ENCODE measurements at regions not wholly inside any gene's neighbourhood (a gene's known extent, or its start where the extent isn't known, plus 50 kb on each side); places are given as distances from the start of the nearest gene placed in this dataset.

DNA sequence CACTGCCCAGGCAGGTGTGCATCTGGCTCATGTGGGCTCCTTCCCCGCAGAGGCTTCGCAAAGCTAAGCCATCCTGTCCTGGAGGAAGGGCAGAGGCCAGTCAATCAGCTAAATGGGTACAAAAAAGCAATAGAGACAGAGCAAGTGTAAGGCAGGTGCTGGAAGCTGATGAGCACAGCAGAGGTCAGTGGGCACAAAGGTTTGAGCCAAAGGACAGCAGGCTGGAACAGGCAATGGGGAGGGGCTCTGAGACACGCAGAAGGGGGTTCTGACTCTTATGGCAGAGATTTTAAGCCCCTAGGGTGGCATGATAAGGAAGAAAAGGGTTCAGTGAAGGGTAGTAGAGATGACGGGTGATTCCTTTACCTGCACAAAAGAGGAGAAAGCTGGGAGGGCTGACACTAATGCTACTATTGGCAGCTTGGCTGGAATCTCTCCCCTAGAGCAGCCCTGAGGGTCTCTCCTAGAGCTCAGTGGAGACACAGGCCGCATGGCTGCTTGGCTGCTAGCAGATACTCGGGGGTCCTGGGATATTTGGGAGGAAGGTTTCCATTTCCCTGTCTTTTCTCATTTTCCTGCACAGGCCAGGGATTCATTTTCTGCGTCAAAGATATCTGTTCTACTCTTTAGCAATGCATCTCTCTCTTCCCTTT is 132.4 kb downstream of the MYCN start:
- ATAC-seq (ENCODE audit: low read depth) (no peak), DNase-seq (no peak)
- H3K79me2 ChIP-seq (ENCODE audit: control insufficient read depth, insufficient read depth, low read length), result no peaks in the 10 kb centered on the region
- no peaks in the 10 kb centered on the region for H4K20me1 ChIP-seq (ENCODE audit: control insufficient read depth, insufficient read depth, low read length, poor library complexity, severe bottlenecking)
- intact Hi-C loops (cut with micrococcal nuclease), result no loop called here
- no peak overlapping the region for H3K9ac ChIP-seq (ENCODE audit: low read length)
- Mint-ChIP-seq H3K27me3 (no peaks in the 10 kb centered on the region), H3K27ac (no peak overlapping the region), H3K4me1 (no peaks in the 10 kb centered on the region), H3K9me3 (ENCODE audit: insufficient read depth) (no peaks in the 10 kb centered on the region), H3K4me3 (no peak overlapping the region)
- H3K36me3 ChIP-seq (replicated peaks in 1 of 2; ENCODE audit: control extremely low read depth in 1 of 2, control insufficient read depth in 1 of 2, extremely low read depth in 1 of 2, insufficient read depth in 2 of 2, low read length in 1 of 2), result no peaks in the 10 kb centered on the region
- no peaks in the 10 kb centered on the region for H3K27me3 ChIP-seq (replicated peaks in 1 of 4; ENCODE audit: control extremely low read depth in 1 of 4, control insufficient read depth in 3 of 4, insufficient read depth in 4 of 4, low read length in 3 of 4)
- ChIA-PET CTCF (no interaction called here), POLR2A (no interaction called here)
- H2AFZ ChIP-seq (ENCODE audit: insufficient read depth, low read depth, low read length, poor library complexity, severe bottlenecking), result no peak overlapping the region
- peaks cover 0 to 12% (median 0%) of the 10 kb centered on the region in 3 donors for H3K9me3 ChIP-seq (ENCODE audit: control extremely low read depth in 1 of 3, control insufficient read depth in 2 of 3, insufficient read depth in 1 of 3, low read length in 2 of 3)
- WGBS (ENCODE audit: insufficient coverage), result 96% methylated on average over 6 of the region's 7 CpGs
- TF ChIP-seq, protein P1, sequence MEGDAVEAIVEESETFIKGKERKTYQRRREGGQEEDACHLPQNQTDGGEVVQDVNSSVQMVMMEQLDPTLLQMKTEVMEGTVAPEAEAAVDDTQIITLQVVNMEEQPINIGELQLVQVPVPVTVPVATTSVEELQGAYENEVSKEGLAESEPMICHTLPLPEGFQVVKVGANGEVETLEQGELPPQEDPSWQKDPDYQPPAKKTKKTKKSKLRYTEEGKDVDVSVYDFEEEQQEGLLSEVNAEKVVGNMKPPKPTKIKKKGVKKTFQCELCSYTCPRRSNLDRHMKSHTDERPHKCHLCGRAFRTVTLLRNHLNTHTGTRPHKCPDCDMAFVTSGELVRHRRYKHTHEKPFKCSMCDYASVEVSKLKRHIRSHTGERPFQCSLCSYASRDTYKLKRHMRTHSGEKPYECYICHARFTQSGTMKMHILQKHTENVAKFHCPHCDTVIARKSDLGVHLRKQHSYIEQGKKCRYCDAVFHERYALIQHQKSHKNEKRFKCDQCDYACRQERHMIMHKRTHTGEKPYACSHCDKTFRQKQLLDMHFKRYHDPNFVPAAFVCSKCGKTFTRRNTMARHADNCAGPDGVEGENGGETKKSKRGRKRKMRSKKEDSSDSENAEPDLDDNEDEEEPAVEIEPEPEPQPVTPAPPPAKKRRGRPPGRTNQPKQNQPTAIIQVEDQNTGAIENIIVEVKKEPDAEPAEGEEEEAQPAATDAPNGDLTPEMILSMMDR (IDR thresholded peaks at IDR 0.05), result no peak
- no peak for TF ChIP-seq EZH2 (IDR thresholded peaks at IDR 0.05; ENCODE audit: borderline replicate concordance, insufficient read depth, low read depth, low read length, poor library complexity, severe bottlenecking)
- H3K4me3 ChIP-seq (ENCODE audit: control extremely low read depth in 1 of 5, extremely low read depth in 1 of 5, insufficient read depth in 1 of 5, low read depth in 2 of 5, low read length in 4 of 5), result no peak overlapping the region
- H3K27ac ChIP-seq (ENCODE audit: low read length in 2 of 2), result no peak overlapping the region
- H3K4me1 ChIP-seq (ENCODE audit: control insufficient read depth in 2 of 2, insufficient read depth in 2 of 2, low read length in 2 of 2), result no peaks in the 10 kb centered on the region
- no peak overlapping the region for H3K4me2 ChIP-seq (replicated peaks; ENCODE audit: low read depth, low read length, poor library complexity, severe bottlenecking)

DNA sequence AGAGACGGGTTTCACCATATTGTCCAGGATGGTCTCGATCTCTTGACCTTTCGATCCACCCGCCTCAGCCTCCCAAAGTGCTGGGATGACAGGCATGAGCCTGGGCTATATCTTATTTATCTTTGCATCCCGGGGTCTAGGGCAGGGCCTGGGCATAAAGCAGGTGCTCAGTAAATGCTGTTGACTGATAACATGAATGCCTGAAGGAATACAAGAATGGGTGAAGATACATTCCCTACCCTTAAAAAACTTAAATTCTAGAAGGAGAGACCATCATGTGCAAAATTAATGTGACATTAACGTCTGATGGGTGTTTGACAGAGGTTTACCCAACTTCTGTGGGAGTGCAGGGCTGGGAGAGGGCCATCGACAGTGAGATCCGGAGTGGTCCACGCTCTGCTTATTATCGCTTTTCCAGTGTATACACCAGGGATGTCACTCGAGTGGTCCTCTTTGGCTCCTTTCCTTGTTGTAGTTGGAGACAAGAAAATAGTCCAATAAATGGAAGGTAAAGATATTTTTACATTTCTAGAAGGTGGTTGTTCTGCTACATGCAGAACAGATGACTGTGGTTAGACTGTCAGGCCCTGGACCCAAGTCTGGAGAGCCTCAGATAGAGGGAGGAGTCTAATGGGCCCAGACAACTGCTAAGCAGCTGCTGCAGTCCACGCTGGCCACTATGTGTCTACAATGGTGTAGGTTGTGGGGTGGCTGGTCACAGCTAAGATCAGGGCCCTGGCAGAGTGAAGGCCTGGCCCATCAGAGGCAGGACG is 131.7 kb downstream of the MYCN start:
- no peaks in the 10 kb centered on the region for H3K27me3 Mint-ChIP-seq
- ChIA-PET CTCF (no interaction called here), POLR2A (no interaction called here)
- no peak for ATAC-seq (ENCODE audit: low read depth)
- TF ChIP-seq EZH2 (IDR thresholded peaks at IDR 0.05; ENCODE audit: borderline replicate concordance, insufficient read depth, low read depth, low read length, poor library complexity, severe bottlenecking), result no peak
- TF ChIP-seq, protein P1 (IDR thresholded peaks at IDR 0.05), result no peak
- H3K9me3 ChIP-seq (ENCODE audit: control extremely low read depth in 1 of 3, control insufficient read depth in 2 of 3, insufficient read depth in 1 of 3, low read length in 2 of 3), result peaks cover 0 to 12% (median 0%) of the 10 kb centered on the region in 3 donors
- H3K4me3 ChIP-seq (ENCODE audit: control extremely low read depth in 1 of 5, extremely low read depth in 1 of 5, insufficient read depth in 1 of 5, low read depth in 2 of 5, low read length in 4 of 5), result no peak overlapping the region
- H3K4me2 ChIP-seq (replicated peaks; ENCODE audit: low read depth, low read length, poor library complexity, severe bottlenecking), result no peak overlapping the region
- no peaks in the 10 kb centered on the region for H3K4me1 Mint-ChIP-seq
- no peak overlapping the region for H2AFZ ChIP-seq (ENCODE audit: insufficient read depth, low read depth, low read length, poor library complexity, severe bottlenecking)
- 87% methylated on average over 12 of the region's 13 CpGs for WGBS (ENCODE audit: insufficient coverage)
- DNase-seq, result no peak
- intact Hi-C loops (cut with micrococcal nuclease), result no loop called here
- H4K20me1 ChIP-seq (ENCODE audit: control insufficient read depth, insufficient read depth, low read length, poor library complexity, severe bottlenecking), result no peaks in the 10 kb centered on the region
- H3K9ac ChIP-seq (ENCODE audit: low read length), result no peak overlapping the region
- H3K79me2 ChIP-seq (ENCODE audit: control insufficient read depth, insufficient read depth, low read length), result no peaks in the 10 kb centered on the region
- no peaks in the 10 kb centered on the region for H3K9me3 Mint-ChIP-seq (ENCODE audit: insufficient read depth)
- no peaks in the 10 kb centered on the region for H3K36me3 ChIP-seq (replicated peaks in 1 of 2; ENCODE audit: control extremely low read depth in 1 of 2, control insufficient read depth in 1 of 2, extremely low read depth in 1 of 2, insufficient read depth in 2 of 2, low read length in 1 of 2)
- no peak overlapping the region for H3K27ac ChIP-seq (ENCODE audit: low read length in 2 of 2)
- no peak overlapping the region for H3K27ac Mint-ChIP-seq
- no peaks in the 10 kb centered on the region for H3K27me3 ChIP-seq (replicated peaks in 1 of 4; ENCODE audit: control extremely low read depth in 1 of 4, control insufficient read depth in 3 of 4, insufficient read depth in 4 of 4, low read length in 3 of 4)
- H3K4me3 Mint-ChIP-seq, result no peak overlapping the region
- no peaks in the 10 kb centered on the region for H3K4me1 ChIP-seq (ENCODE audit: control insufficient read depth in 2 of 2, insufficient read depth in 2 of 2, low read length in 2 of 2)

All from B cell (primary cell).